ENCODE measurements at regions not wholly inside any gene's neighbourhood (a gene's known extent, or its start where the extent isn't known, plus 50 kb on each side); places are given as distances from the start of the nearest gene placed in this dataset.

DNA sequence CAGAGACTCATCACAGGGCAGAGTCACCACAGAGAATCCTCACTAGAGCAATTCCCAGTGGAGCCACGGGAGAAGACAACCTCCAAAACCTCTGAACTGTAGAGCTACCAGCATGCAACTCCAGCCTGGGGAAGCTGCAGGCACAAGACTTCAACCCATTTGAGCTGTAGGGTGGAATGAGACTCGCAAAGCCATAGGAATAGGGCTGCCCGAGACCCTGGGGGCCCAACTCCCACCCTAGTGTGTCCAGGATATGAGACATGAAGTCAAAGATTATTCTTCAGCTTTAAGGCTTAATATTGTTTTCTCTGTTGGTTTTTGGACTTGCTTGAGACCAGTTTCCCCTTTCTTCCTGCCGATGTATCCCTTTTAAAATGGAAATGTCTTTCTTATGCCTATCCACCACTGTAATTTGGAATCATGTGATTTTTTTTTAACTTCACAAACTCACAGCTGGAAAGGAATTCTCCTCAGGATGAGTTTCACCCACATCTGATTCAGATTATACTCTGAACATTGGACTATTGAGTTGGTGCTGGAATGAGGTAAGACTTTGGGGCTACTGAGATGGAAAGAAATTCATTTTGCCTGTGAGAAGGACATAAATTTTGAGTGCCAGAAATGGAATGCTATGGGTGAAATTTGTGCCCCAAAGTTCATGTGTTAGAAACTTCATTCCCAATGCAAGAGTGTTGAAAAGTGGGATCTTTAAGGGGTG is 59.6 kb upstream of the ST6GALNAC5 start:
- intact Hi-C loops (cut with DNase I): no loop called here
- Histone ChIP-seq H3K27me3 (no peaks in the 10 kb centered on the region), H3K36me3 (no peaks in the 10 kb centered on the region), H3K9me3 (no peaks in the 10 kb centered on the region), H3K27ac (no peak overlapping the region), H3K4me3 (no peak overlapping the region), H3K4me1 (no peaks in the 10 kb centered on the region)
- DNase-seq (no peak), ATAC-seq (no peak)
- TF ChIP-seq, protein P1, sequence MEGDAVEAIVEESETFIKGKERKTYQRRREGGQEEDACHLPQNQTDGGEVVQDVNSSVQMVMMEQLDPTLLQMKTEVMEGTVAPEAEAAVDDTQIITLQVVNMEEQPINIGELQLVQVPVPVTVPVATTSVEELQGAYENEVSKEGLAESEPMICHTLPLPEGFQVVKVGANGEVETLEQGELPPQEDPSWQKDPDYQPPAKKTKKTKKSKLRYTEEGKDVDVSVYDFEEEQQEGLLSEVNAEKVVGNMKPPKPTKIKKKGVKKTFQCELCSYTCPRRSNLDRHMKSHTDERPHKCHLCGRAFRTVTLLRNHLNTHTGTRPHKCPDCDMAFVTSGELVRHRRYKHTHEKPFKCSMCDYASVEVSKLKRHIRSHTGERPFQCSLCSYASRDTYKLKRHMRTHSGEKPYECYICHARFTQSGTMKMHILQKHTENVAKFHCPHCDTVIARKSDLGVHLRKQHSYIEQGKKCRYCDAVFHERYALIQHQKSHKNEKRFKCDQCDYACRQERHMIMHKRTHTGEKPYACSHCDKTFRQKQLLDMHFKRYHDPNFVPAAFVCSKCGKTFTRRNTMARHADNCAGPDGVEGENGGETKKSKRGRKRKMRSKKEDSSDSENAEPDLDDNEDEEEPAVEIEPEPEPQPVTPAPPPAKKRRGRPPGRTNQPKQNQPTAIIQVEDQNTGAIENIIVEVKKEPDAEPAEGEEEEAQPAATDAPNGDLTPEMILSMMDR (IDR thresholded peaks at IDR 0.05): no peak

Measured in upper lobe of right lung (tissue), 1 donor.